ENCODE measurements at regions not wholly inside any gene's neighbourhood (a gene's known extent, or its start where the extent isn't known, plus 50 kb on each side); places are given as distances from the start of the nearest gene placed in this dataset.

- TF ChIP-seq EZH2 (IDR thresholded peaks at IDR 0.05; ENCODE audit: low read length) (no peak), CTCF (optimal IDR thresholded peaks at IDR 0.05 in 1 of 3, IDR thresholded peaks at IDR 0.05 in 1 of 3, conservative IDR thresholded peaks at IDR 0.05 in 1 of 3; ENCODE audit: extremely low read depth in 1 of 3, insufficient read depth in 2 of 3, low read length in 3 of 3) (no peak)
Measured at GRCh38 chr7:9283246-9283645, 849.8 kb downstream of the NXPH1 start.

Measured in keratinocyte (primary cell).